Neural cell (in vitro differentiated cells): ENCODE measurements at regions not wholly inside any gene's neighbourhood (a gene's known extent, or its start where the extent isn't known, plus 50 kb on each side); places are given as distances from the start of the nearest gene placed in this dataset.

ENCODE experiments used
- H2AFZ ChIP-seq: fragments of 200-600, 300-800 bp; sonication (generic), shearing (Covaris generic); 2 replicates; pipeline ENCODE4 v1.6.0; 2014; ENCODE audit warnings: low read depth, mild to moderate bottlenecking, antibody characterized with exemption, low read length, moderate library complexity
- H3F3A ChIP-seq: fragments of 200-600 bp; shearing (Covaris generic); 2 replicates; pipeline ENCODE4 v1.6.1; 2016; ENCODE audit warnings: mild to moderate bottlenecking, moderate library complexity, mixed read lengths, antibody characterized with exemption, low read length; ENCODE audit not compliant: insufficient read depth, poor library complexity, severe bottlenecking
- H3K27ac ChIP-seq: fragments of 200-600, 300-800 bp; sonication (generic), shearing (Covaris generic); 2 replicates; pipeline ENCODE4 v1.5.1; 2014; ENCODE audit warnings: mild to moderate bottlenecking, low read length, moderate library complexity
- H3K27me3 ChIP-seq: fragments of 300-800, 200-600 bp; sonication (generic), shearing (Covaris generic); 2 replicates; pipeline ENCODE4 v1.6.0; 2014; ENCODE audit warnings: mild to moderate bottlenecking, low read depth, low read length, moderate library complexity; ENCODE audit not compliant: insufficient read depth
- H3K36me3 ChIP-seq: fragments of 300-800, 200-600 bp; sonication (generic), shearing (Covaris generic); 2 replicates; pipeline ENCODE4 v1.5.1; 2014; ENCODE audit warnings: mild to moderate bottlenecking, antibody characterized with exemption, low read length, moderate library complexity; ENCODE audit not compliant: insufficient read depth
- H3K4me2 ChIP-seq: fragments of 300-800, 200-600 bp; sonication (generic), shearing (Covaris generic); 2 replicates; pipeline ENCODE4 v1.6.0; 2014; ENCODE audit warnings: mild to moderate bottlenecking, low read length
- H3K4me3 ChIP-seq: fragments of 300-800, 200-600 bp; sonication (generic), shearing (Covaris generic); 2 replicates; pipeline ENCODE4 v1.5.1; 2014; ENCODE audit warnings: mild to moderate bottlenecking, low read length, moderate library complexity
- H3K79me2 ChIP-seq: fragments of 200-600 bp; shearing (Covaris generic); replicated peaks from 2 replicates; pipeline ENCODE4 v1.6.0; 2014; ENCODE audit warnings: mild to moderate bottlenecking, low read length, moderate library complexity; ENCODE audit not compliant: insufficient read depth
- H3K9ac ChIP-seq: fragments of 300-800, 200-600 bp; sonication (generic), shearing (Covaris generic); 2 replicates; pipeline ENCODE4 v1.6.1; 2016; ENCODE audit warnings: mild to moderate bottlenecking, low read length, mixed read lengths
- H3K9me2 ChIP-seq: fragments of 200-600 bp; shearing (Covaris generic); 2 replicates; pipeline ENCODE4 v1.6.1; 2016; ENCODE audit warnings: mild to moderate bottlenecking, low read length, mixed read lengths; ENCODE audit not compliant: insufficient read depth
- H3K9me3 ChIP-seq: fragments of 200-600, 300-800 bp; sonication (generic), shearing (Covaris generic); 2 replicates; pipeline ENCODE4 v1.6.1; 2016; ENCODE audit warnings: mild to moderate bottlenecking, mixed run types, low read length, moderate library complexity, mixed read lengths
- H4K20me1 ChIP-seq: fragments of 200-600 bp; shearing (Covaris generic); 2 replicates; pipeline ENCODE4 v1.6.1; 2016; ENCODE audit warnings: mild to moderate bottlenecking, mixed run types; ENCODE audit not compliant: insufficient read depth
- CTCF ChIP-seq: fragments of 450-650 bp; IDR thresholded peaks from 2 replicates; pipeline ENCODE4 v1.5.1; 2014; ENCODE audit warnings: antibody characterized with exemption, mild to moderate bottlenecking, moderate library complexity; ENCODE audit not compliant: poor library complexity, severe bottlenecking
- EP300 ChIP-seq: fragments of 450-650 bp; conservative IDR thresholded peaks from 2 replicates; pipeline ENCODE4 v1.6.1; 2014; ENCODE audit warnings: antibody characterized with exemption, mild to moderate bottlenecking, moderate library complexity; ENCODE audit not compliant: poor library complexity, severe bottlenecking
- EZH2 ChIP-seq: fragments of 200-600, 300-800 bp; shearing (Covaris generic), sonication (generic); IDR thresholded peaks from 2 replicates; pipeline ENCODE4 v1.6.1; 2014; ENCODE audit warnings: antibody characterized with exemption, low read length, borderline replicate concordance, mild to moderate bottlenecking; ENCODE audit not compliant: insufficient read depth, poor library complexity, severe bottlenecking
- MXI1 ChIP-seq: fragments of 450-650 bp; conservative IDR thresholded peaks from 2 replicates; pipeline ENCODE4 v1.6.1; 2014; ENCODE audit warnings: antibody characterized with exemption, mild to moderate bottlenecking; ENCODE audit not compliant: poor library complexity, severe bottlenecking
- POLR2AphosphoS5 ChIP-seq: IDR thresholded peaks from 2 replicates; pipeline ENCODE4 v1.6.1; 2012
- RAD21 ChIP-seq: fragments of 450-650 bp; conservative IDR thresholded peaks from 2 replicates; pipeline ENCODE4 v1.6.1; 2014; ENCODE audit warnings: antibody characterized with exemption, mild to moderate bottlenecking, moderate library complexity
- REST ChIP-seq: IDR thresholded peaks from 2 replicates; pipeline ENCODE4 v1.6.1; 2012; ENCODE audit warnings: borderline replicate concordance
- SMC3 ChIP-seq: fragments of 450-650 bp; conservative IDR thresholded peaks from 2 replicates; pipeline ENCODE4 v1.6.1; 2014; ENCODE audit warnings: antibody characterized with exemption, mild to moderate bottlenecking, moderate library complexity; ENCODE audit not compliant: poor library complexity
- TAF1 ChIP-seq: IDR thresholded peaks from 2 replicates; pipeline ENCODE4 v1.6.1; 2012; ENCODE audit warnings: low read depth

- H3F3A ChIP-seq, result no peaks in the 10 kb centered on the region
- no peaks in the 10 kb centered on the region for H3K36me3 ChIP-seq
- no peak overlapping the region for H3K27ac ChIP-seq
- no peaks in the 10 kb centered on the region for H3K27me3 ChIP-seq
- TF ChIP-seq CTCF (no peak), RAD21 (no peak), REST (no peak), SMC3 (no peak), EZH2 (no peak), EP300 (no peak)
- H4K20me1 ChIP-seq, result no peaks in the 10 kb centered on the region
- H3K4me3 ChIP-seq, result no peak overlapping the region
- H2AFZ ChIP-seq, result no peak overlapping the region
- no peaks in the 10 kb centered on the region for H3K79me2 ChIP-seq
- H3K4me2 ChIP-seq, result no peak overlapping the region
- no peaks in the 10 kb centered on the region for H3K9me2 ChIP-seq
- no peaks in the 10 kb centered on the region for H3K9me3 ChIP-seq
- H3K9ac ChIP-seq, result no peak overlapping the region
Measured at GRCh38 chr1:239914751-239915231, 176.9 kb upstream of the FMN2 start.

GRCh38 chr1:239918634-239919033 is 173.0 kb upstream of the FMN2 start:
- no peak overlapping the region for H3K27ac ChIP-seq
- H3K9me2 ChIP-seq, result no peaks in the 10 kb centered on the region
- no peak overlapping the region for H3K9ac ChIP-seq
- H3K4me2 ChIP-seq, result no peak overlapping the region
- TF ChIP-seq MXI1 (no peak), EZH2 (no peak), TAF1 (no peak), EP300 (no peak), REST (no peak), SMC3 (no peak), RAD21 (no peak), POLR2AphosphoS5 (no peak), CTCF (no peak)
- no peaks in the 10 kb centered on the region for H3K27me3 ChIP-seq
- no peak overlapping the region for H2AFZ ChIP-seq
- H4K20me1 ChIP-seq, result no peaks in the 10 kb centered on the region
- no peaks in the 10 kb centered on the region for H3K9me3 ChIP-seq
- H3K4me3 ChIP-seq, result no peak overlapping the region
- no peaks in the 10 kb centered on the region for H3K79me2 ChIP-seq
- no peaks in the 10 kb centered on the region for H3K36me3 ChIP-seq
- H3F3A ChIP-seq, result no peaks in the 10 kb centered on the region
